HG02870 (cell line): ENCODE measurements at regions not wholly inside any gene's neighbourhood (a gene's known extent, or its start where the extent isn't known, plus 50 kb on each side); places are given as distances from the start of the nearest gene placed in this dataset.
"Not testable (repeated sequence)": the region's sequence is repeated elsewhere in the genome, so short reads cannot be mapped to it uniquely, and the experiment has no call there.

Experiments
- ATAC-seq: cut with Tn5 transposase; IDR thresholded peaks from one replicate; pipeline ENCODE4 v1.9.1; 2021; ENCODE audit warnings: mild to moderate bottlenecking, moderate library complexity; ENCODE audit not compliant: unreplicated experiment

DNA sequence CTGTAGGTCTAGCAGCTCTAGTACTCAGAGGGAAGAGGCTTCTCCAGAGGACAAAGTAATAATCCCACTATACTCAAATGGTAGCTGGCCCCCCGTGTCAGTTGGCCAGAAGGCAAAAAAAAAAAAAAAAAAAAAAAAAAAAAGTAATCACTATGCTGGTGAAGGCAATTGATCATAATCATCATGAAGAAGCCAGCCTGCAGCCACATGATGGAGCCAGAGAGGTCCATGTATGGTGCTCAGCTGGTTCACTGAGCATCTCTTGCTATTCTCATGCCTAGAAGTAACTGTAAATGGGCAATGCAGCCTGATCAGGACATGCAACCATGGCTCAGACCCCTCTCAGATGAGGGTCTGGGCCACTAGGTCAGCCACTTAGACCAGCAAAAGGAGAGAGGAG lies 378.8 kb downstream of the MED13L start:
- no peak for ATAC-seq

DNA sequence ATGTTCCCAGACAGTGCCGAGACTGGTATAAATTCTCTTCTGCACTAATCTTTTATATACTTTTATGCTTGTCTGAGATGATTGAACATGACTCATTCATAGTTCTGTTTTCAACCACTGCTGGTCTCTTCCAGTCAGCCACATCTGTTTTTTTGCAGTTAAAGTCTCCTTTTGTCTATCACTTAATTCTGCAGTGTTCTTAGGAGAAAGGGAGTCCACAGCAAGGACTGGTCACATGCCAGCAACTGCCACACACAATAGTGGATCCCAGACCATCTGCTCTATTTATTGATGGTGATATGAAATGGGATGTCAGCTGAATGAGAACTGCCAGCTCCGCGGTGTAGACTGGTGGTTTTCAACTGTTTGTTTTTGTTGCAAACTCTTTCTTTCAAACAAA lies 379.8 kb downstream of the MED13L start:
- no peak for ATAC-seq

DNA sequence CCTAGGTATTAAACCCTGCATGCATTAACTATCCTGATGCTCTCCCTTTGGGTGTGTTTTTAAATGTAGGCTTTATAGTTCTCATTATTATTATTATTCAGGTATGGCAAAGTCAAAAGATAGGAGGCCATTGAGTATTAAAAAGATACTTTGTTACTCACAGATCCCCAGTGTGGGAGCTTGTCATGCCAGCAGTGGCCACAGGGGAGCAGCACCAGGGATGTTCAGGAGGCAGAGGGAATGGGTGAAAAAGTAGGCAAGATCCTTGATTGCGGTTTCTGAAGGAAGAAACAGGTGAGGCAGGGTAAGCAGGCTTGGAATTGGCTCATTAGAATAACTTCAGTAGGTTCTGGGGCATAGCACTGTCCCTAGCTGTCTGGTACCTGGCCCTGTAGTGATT lies 382.2 kb downstream of the MED13L start:
- no peak for ATAC-seq

DNA sequence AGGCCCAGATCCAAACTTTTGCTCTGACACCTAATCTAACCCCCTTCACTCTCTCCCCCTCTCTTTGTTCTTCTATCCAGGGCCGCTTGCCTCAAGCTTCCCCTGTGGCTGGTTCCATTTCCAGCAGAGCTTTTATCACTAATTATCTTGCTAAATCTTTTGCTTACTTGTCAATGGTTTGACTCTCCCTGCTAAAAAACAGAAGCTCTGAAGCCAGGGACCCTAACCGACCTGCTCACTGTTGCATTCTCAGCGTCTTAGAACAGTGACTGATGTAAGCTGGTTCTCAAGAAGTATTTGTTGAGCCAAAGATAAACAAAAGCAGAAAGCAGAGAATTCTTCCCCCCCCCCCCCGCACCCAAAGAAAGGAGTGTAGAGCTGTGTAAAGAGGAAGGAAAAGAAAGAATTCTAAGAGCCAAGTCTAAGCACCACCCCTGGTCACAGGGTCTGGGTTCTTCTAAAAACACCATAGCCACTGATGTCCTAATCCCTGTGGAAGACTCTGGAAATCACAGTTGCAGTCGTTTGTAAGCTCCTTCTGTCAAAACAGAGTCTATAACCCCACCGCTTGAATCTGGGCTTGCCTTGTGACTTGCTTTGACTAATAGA lies 385.8 kb downstream of the MED13L start:
- ATAC-seq = no peak

GRCh38 chr12:115886666-115887065 lies 390.8 kb downstream of the MED13L start:
- no peak for ATAC-seq

GRCh38 chr12:115885040-115885690 lies 392.3 kb downstream of the MED13L start:
- no peak for ATAC-seq

- ATAC-seq = no peak
Measured at GRCh38 chr12:115882936-115883335, 394.6 kb downstream of the MED13L start.

DNA sequence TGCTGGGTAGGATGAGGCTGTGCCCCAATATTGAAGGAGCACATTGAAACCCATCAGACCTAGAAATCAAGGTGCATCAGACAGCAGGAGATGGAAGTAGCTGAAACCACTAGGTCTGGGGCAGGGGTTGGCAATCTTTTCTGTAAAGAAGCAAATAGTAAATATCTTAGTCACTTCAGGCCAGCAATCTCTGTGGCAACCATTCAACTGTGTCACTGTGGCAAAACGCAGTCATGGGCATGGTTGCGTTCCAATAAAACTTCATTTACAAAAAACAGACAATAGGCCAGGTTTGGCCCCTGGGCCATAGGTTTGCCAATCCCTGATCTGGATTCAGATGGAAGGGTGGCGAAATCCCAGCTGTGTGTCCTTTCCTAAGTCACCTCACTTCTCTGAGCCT lies 397.3 kb downstream of the MED13L start:
- no peak for ATAC-seq

GRCh38 chr12:115879354-115879753 lies 398.1 kb downstream of the MED13L start:
- ATAC-seq = no peak

DNA sequence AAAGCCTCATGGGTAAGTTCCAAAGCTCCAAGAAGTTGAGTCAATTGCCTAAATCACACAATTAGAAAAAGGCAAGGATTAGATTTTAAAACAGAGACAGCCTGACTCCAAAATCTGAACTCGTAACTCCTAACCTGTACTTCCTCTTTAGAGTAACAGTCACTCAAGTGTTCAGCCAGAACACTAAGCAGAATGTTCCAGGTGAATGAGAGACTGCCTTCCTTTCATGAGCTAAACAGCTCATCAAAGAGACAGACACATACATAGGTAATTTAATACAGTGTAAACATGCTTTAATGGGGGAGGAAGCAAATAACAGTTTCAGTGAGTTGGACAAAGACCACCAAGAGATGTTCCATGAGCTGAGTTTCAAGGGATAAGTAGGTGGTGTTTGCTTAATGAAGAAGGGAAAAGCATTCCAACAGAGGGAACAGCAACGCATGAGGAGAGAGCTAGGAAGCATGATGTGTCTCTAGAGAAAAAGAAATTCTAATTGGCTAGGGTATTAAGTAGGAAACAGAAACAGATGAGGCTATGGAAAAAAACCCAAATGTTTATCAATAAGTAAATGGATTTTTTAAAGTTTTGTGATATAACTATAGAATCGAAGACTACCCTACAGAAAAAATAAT lies 403.9 kb downstream of the MED13L start:
- ATAC-seq = no peak

- ATAC-seq = no peak
Measured at GRCh38 chr12:115872919-115873357, 404.6 kb downstream of the MED13L start.

DNA sequence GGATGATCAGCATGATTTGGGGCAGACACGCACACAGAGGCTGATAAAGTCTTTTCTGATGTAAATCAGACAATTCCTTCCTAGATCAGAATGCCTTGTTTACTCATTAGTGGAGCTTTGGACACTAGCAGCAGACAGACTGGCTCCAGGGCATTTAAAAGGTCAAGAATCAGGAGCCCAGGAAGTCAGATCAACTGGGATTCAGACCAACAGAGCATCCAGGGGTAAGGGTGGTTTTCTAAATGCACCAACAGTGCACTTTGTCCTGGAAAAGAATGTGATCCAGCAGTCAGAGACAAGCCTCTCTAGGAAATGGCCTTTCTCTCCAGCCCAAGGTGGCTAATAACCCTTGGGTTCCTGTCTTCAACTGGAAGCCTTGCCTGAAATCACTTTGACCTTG lies 405.3 kb downstream of the MED13L start:
- ATAC-seq = no peak

DNA sequence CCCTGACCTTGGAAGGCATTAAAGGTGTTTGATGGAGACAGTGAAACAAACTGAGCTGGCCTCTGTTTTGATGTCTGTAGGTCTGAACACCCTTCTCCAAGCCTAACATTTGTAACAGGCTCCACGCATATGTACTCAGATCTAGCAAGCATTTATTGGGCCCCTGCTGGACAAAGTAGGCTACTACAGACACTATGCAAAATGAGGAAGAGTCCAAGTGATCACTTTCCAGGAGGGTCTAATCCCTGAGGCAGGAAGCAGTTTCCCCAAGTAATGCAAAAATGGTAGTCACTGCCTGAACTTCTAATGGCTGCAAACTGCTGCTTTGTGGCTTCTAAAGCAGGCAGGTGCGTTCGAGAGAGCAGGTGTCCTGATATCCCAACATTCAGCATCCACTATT lies 405.8 kb downstream of the MED13L start:
- no peak for ATAC-seq

DNA sequence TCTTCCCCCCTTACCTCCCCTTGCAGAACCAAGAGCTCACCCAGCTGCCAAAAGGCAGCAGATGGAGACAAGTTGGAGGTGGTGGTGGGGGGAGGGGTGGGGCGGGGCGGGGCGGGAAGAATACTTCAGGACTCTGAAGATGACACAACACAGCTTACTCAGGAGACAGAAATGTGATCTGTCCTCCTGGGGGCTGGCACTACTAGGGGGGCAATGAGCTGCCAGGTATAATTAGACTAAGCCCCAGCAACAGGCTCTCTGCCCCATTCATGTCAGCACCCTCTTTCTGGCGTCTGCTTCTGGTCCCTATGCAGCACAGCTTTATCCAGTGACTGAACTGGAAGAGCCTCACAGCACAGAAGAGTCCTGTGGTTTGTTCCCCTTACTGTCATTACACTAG lies 407.0 kb downstream of the MED13L start:
- no peak for ATAC-seq

GRCh38 chr12:115870021-115870420 lies 407.5 kb downstream of the MED13L start:
- no peak for ATAC-seq

DNA sequence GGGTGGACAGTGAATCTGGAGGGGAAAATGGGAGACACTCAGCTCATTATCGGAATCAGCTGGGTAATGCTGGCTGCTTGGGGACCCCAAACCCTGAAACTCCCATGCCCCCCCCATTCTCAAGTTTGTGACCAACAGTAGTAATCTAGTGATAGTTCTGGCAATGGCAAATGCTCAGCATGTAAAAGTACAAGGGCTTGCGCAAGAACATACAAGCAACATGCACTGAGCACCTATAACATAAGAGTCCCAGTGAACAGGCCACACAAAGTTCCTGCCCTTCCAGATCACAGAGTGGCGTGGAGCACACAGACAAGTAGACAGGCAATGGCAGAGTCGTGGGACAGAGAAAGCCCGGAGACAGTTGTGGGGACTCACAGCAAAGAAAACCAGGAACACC lies 407.9 kb downstream of the MED13L start:
- no peak for ATAC-seq

DNA sequence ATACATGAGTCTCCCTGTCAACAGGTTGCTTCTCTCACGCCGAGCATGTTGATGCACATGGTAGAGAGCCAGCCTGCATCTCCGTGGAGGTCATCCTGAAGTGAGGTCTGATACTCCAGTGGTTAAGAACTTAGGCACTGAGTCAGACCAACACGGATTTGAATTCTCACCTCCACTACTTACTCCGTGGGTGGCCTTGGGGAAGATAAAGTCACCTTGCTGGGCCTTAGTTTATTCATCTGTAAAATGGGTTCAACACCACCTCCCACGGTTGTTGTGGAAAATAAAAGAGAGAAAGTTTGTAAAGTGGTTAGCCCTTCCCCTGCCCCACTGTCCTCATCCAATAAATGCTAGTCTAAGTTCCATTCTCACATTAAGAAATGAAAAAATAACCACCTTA lies 408.9 kb downstream of the MED13L start:
- no peak for ATAC-seq

GRCh38 chr12:115867854-115868253 lies 409.6 kb downstream of the MED13L start:
- ATAC-seq = no peak

- no peak for ATAC-seq
Measured at GRCh38 chr12:115866909-115867525, 410.5 kb downstream of the MED13L start.

- not testable (repeated sequence) for ATAC-seq
Measured at GRCh38 chr12:115866281-115866680, 411.2 kb downstream of the MED13L start.

DNA sequence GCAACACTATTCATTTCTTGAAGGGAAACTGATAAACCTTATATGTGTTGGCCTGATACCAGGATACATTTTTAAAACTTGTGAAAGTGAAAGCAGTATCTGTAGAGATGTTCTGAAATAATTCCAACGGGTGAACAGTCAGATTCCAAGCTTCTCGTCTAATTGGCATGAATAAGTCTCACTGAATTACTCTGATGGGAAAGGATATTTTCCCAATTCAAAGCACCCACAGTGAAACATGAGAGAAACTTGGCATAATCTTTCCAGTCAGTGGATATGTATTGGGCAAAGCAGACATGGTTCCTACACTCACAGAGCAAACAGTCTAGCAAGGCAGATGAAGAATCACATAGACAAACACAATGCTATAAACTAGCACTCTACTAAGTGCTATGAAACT lies 413.1 kb downstream of the MED13L start:
- ATAC-seq = no peak

DNA sequence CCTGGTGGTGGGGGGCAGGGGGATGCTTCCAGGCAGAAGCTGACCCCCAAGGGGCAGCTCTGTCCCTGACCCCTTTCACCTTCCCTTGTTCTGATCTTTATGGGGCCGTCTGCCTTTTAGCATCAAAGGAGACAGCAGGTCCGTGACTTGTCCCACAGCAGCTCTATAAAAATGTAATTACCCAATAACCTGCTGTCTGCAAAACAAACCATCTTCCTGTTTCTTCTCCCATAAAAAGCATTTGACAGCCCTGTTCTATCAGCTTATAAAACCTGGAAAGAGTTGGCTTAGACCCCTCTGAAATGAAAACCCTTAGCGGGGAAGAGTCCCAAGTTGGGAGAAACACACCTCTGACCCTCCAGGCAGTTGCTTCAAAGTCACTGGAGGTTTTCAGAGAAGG lies 416.9 kb downstream of the MED13L start:
- no peak for ATAC-seq
